ENCODE measurements at regions not wholly inside any gene's neighbourhood (a gene's known extent, or its start where the extent isn't known, plus 50 kb on each side); places are given as distances from the start of the nearest gene placed in this dataset.

GRCh38 chr13:21934284-21934683 lies 263.4 kb downstream of the FGF9 start:
- Histone ChIP-seq H3K27me3 (ENCODE audit: control insufficient read depth in 2 of 2, insufficient read depth in 2 of 2, low read length in 2 of 2) (no peaks in the 10 kb centered on the region), H3K36me3 (ENCODE audit: control insufficient read depth in 2 of 2, extremely low read depth in 1 of 2, insufficient read depth in 2 of 2, low read length in 2 of 2) (no peaks in the 10 kb centered on the region), H3K9ac (replicated peaks; ENCODE audit: extremely low read depth, insufficient read depth, low read length) (no peak overlapping the region), H3K27ac (ENCODE audit: insufficient read depth, low read depth, low read length) (no peak overlapping the region), H4K20me1 (replicated peaks; ENCODE audit: control insufficient read depth, extremely low read depth, insufficient read depth, low read length) (no peaks in the 10 kb centered on the region), H3K79me2 (ENCODE audit: control insufficient read depth, insufficient read depth, low read length) (no peaks in the 10 kb centered on the region), H2AFZ (ENCODE audit: low read depth, low read length) (no peak overlapping the region), H3K9me1 (replicated peaks; ENCODE audit: control insufficient read depth, extremely low read depth, insufficient read depth, low read length) (no peaks in the 10 kb centered on the region), H3K9me3 (replicated peaks; ENCODE audit: control insufficient read depth, insufficient read depth, low read length) (peaks cover 7% of the 10 kb centered on the region), H3K4me3 (replicated peaks in 1 of 3; ENCODE audit: insufficient read depth in 1 of 3, low read depth in 1 of 3, low read length in 3 of 3) (no peak overlapping the region), H3K4me1 (ENCODE audit: control insufficient read depth, extremely low read depth, insufficient read depth, low read length) (no peaks in the 10 kb centered on the region), H3K4me2 (ENCODE audit: insufficient read depth, low read length) (no peak overlapping the region)
- ChIA-PET CTCF (no interaction called here), POLR2A (no interaction called here)
- DNase-seq (ENCODE audit: low read depth, low spot score) (no peak), FAIRE-seq (no peak)
- intact Hi-C loops (cut with micrococcal nuclease) (no loop called here), dilution Hi-C loops (cut with MboI; ENCODE audit: extremely low pct_ligation_motif_present, low sequenced_read_pairs) (no loop called here)
- TF ChIP-seq POLR2A (IDR thresholded peaks at IDR 0.05; ENCODE audit: low read depth, low read length): no peak
- TF ChIP-seq JUN (IDR thresholded peaks at IDR 0.05; ENCODE audit: borderline replicate concordance, insufficient read depth, insufficient read length, low read depth): no peak
- no peak for TF ChIP-seq MAX (IDR thresholded peaks at IDR 0.05; ENCODE audit: insufficient read depth, insufficient read length)
- TF ChIP-seq EZH2 (IDR thresholded peaks at IDR 0.05; ENCODE audit: borderline replicate concordance, low read depth, low read length, severe bottlenecking): no peak
- no peak for TF ChIP-seq MYC (IDR thresholded peaks at IDR 0.05; ENCODE audit: low read depth, low read length)
- TF ChIP-seq CTCF (IDR thresholded peaks at IDR 0.05; ENCODE audit: extremely low read depth in 1 of 2, insufficient read depth in 1 of 2, low read depth in 1 of 2, low read length in 2 of 2): no peak
- no peak for TF ChIP-seq GATA2 (IDR thresholded peaks at IDR 0.05; ENCODE audit: insufficient read depth, insufficient read length, low read depth, low read length)
- no peak for TF ChIP-seq POLR2AphosphoS5 (IDR thresholded peaks at IDR 0.05; ENCODE audit: insufficient read depth, low read depth, low read length)
- no peak for TF ChIP-seq FOS (IDR thresholded peaks at IDR 0.05; ENCODE audit: borderline replicate concordance, insufficient read depth, low read length)
- no TSS peak for BruUV-seq (replicated peaks)

All from endothelial cell of umbilical vein (primary cell).